Fibroblast of pulmonary artery (primary cell): ENCODE measurements at regions not wholly inside any gene's neighbourhood (a gene's known extent, or its start where the extent isn't known, plus 50 kb on each side); places are given as distances from the start of the nearest gene placed in this dataset.

Experiments
- DNase-seq: peaks from one replicate; pipeline ENCODE4 v3.0.0-alpha.2; 2010; ENCODE audit warnings: low read depth
- H3K4me3 ChIP-seq: replicated peaks from 2 replicates; pipeline ENCODE4 v1.5.1; 2011; ENCODE audit warnings: low read depth, mild to moderate bottlenecking, control low read depth, low read length, moderate library complexity
- TF ChIP-seq, protein P1 (sequence below): IDR thresholded peaks from 2 replicates; pipeline ENCODE4 v1.5.1; 2011; ENCODE audit warnings: mild to moderate bottlenecking, control low read depth, low read length, inconsistent platforms; ENCODE audit errors: missing control alignments

DNA sequence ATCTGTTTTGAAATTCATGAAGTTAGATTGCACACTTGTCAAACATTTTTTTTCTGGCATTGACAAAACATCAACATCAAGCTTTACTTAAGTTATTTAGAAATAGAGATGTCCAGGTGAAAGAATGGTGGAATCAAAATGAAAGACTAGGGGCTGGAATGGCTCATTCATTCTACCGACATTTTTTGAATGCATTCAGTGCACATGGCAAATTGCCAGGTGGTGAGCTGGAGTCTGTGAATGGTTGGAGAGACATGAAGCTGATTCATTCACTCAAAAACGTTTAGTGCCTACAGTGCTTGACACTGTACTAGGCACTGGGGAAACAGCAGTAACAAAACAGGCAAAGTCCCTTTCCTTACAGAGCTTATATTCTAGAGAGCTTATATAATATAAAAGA is 292.4 kb downstream of the PPP1R2C start:
- TF ChIP-seq, protein P1, sequence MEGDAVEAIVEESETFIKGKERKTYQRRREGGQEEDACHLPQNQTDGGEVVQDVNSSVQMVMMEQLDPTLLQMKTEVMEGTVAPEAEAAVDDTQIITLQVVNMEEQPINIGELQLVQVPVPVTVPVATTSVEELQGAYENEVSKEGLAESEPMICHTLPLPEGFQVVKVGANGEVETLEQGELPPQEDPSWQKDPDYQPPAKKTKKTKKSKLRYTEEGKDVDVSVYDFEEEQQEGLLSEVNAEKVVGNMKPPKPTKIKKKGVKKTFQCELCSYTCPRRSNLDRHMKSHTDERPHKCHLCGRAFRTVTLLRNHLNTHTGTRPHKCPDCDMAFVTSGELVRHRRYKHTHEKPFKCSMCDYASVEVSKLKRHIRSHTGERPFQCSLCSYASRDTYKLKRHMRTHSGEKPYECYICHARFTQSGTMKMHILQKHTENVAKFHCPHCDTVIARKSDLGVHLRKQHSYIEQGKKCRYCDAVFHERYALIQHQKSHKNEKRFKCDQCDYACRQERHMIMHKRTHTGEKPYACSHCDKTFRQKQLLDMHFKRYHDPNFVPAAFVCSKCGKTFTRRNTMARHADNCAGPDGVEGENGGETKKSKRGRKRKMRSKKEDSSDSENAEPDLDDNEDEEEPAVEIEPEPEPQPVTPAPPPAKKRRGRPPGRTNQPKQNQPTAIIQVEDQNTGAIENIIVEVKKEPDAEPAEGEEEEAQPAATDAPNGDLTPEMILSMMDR = no peak
- H3K4me3 ChIP-seq = no peak overlapping the region
- peak; percentile 0 for DNase-seq

DNA sequence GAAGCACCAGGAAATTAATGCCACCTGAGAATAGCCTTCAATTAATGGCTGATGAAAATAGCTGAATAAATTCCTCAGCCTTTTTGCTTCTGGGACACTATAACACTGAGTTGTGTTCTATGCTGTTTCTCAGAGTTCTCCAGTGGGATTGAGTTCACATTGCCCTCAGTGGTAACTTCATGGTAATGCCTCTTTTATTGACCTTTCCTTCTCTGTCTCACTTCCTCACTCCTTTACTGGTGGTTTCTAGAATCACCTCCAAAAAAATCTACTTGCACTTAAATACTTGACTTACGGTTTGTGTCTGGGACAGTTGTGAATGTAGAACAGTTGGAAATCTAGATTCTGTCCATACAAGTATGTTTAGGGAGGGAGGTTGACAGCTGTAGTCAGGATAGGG is 293.7 kb downstream of the PPP1R2C start:
- DNase-seq = no peak
- TF ChIP-seq, protein P1 = no peak
- no peak overlapping the region for H3K4me3 ChIP-seq

DNA sequence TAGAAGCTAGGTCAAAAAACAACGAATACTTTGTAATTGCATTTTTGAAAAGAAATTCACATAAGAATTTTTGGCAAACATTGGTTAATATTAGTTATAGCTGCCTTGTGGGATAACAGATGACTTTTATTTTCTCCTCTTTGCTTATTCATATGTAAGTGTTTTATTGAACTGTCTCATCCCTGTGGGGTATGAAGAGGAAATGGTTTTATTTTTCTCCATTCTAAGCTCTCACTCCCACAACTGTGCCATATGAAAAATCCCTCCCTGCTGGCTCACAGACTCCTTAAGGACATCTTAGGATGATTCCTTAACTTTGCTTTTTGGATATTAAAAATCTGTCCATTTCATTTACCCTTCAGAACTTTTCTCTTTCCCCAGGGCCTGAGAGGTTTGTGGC is 300.6 kb downstream of the PPP1R2C start:
- DNase-seq = no peak
- no peak overlapping the region for H3K4me3 ChIP-seq
- TF ChIP-seq, protein P1 = no peak

DNA sequence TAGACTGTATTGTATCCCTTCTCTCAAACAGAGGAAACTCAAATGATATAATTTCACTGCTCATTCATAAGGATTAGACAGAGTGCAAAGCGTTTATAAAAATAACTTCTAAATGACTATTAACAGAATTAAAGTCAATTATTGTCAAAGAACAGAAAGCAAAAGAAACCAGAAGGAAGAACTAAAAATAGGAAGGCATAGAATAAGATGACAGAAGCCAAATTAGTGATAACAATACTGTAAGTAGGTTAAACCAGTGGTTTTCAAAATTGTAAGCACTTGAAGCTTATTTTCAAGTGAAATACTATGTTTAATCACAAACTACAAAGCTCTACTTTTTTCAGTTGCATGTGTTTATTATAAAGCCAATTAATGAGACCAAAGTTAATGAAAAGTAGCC is 305.2 kb downstream of the PPP1R2C start:
- no peak overlapping the region for H3K4me3 ChIP-seq
- TF ChIP-seq, protein P1 = no peak
- no peak for DNase-seq

DNA sequence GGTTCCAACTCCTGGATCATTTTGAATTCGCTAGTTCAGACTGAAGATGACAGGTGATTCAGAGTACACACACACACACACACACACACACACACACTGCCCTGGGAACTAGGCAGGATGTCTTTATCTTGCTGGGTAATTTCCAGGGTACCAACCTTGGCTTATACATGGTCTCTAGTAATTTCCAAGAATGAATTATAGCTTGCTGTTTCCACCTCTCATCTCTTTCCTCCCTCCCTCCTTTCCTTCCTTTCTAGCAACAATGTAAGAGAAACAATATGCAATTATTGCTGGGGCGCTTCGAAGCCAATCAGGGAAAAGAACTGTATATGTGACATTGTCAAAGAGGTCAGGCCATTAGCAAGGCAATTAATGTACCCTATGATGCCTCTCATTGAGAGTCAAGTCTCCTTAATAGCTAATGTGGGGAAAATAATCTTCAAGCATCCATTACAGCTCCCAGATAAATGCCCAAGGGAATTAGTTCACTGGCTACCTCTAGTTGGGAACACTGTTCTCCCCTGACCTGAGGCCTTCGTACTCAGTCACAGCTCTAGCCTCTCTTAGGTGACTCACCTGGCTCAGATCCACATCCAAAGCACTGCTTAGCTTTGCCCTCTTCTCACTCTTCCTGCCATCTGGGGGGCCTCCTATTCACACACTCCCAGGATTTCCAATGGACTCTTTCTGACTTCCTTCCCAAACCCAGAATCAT is 311.5 kb downstream of the PPP1R2C start:
- TF ChIP-seq, protein P1 = no peak

DNA sequence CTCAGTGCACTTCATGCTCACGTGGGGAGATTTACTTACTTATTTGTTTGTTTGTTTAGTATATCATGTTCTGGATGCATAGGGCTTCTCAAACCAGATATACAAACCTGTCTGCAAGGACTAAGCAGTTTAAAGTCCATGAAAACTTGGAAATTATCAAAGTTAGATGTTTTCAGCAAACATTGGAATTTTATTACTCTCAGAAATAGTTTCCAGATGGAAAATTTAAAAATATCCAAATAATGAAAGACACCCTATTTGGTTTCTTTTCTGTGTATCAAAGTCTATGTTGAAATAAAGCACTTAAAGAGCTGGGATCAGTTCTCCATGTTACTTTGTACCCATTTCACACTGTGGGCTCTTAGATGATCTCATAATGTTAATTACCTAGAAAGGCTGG is 312.1 kb downstream of the PPP1R2C start:
- no peak overlapping the region for H3K4me3 ChIP-seq
- no peak for DNase-seq
- TF ChIP-seq, protein P1 = no peak

More for the DNA sequence above, 311.5 kb downstream of the PPP1R2C start:
- no peak overlapping the region for H3K4me3 ChIP-seq
- no peak for DNase-seq
